GM23338 (cell line): ENCODE measurements at regions not wholly inside any gene's neighbourhood (a gene's known extent, or its start where the extent isn't known, plus 50 kb on each side); places are given as distances from the start of the nearest gene placed in this dataset.

ENCODE experiments used
- ATAC-seq: fragments of 200-7000 bp; cut with Tn5 transposase; 3 replicates; pipeline ENCODE4 v1.9.1; 2020
- DNase-seq: peaks from one replicate; pipeline ENCODE4 v3.0.0-alpha.2; 2015; ENCODE audit warnings: low spot score
- H2AFZ ChIP-seq: fragments of 200-600 bp; sonication (generic); 2 replicates; pipeline ENCODE4 v1.8.0; 2016; ENCODE audit warnings: antibody characterized with exemption, mild to moderate bottlenecking, moderate library complexity
- H3F3A ChIP-seq: fragments of 200-600 bp; sonication (generic); replicated peaks from 2 replicates; pipeline ENCODE4 v1.8.0; 2017; ENCODE audit warnings: antibody characterized with exemption, mixed run types, low read depth
- H3K27ac ChIP-seq: fragments of 200-600 bp; sonication (generic); 2 replicates; pipeline ENCODE4 v1.6.1; 2016; ENCODE audit warnings: low read depth
- H3K27me3 ChIP-seq: fragments of 200-600 bp; sonication (generic); 2 replicates; pipeline ENCODE4 v1.8.0; 2016; ENCODE audit warnings: mild to moderate bottlenecking, mixed run types, moderate library complexity; ENCODE audit not compliant: insufficient read depth
- H3K36me3 ChIP-seq: fragments of 200-600 bp; sonication (generic); 2 replicates; pipeline ENCODE4 v1.8.0; 2016; ENCODE audit warnings: mild to moderate bottlenecking; ENCODE audit not compliant: insufficient read depth
- H3K4me1 ChIP-seq: fragments of 200-600 bp; sonication (generic); 2 replicates; pipeline ENCODE4 v1.8.0; 2016; ENCODE audit warnings: mild to moderate bottlenecking, moderate library complexity; ENCODE audit not compliant: insufficient read depth
- H3K4me2 ChIP-seq: fragments of 200-600 bp; sonication (generic); 2 replicates; pipeline ENCODE4 v1.7.1; 2017; ENCODE audit warnings: mixed run types
- H3K4me3 ChIP-seq: fragments of 200-600 bp; sonication (generic); 2 replicates; pipeline ENCODE4 v1.6.1; 2016; ENCODE audit warnings: mixed run types
- H3K79me2 ChIP-seq: fragments of 200-600 bp; sonication (generic); replicated peaks from 2 replicates; pipeline ENCODE4 v1.8.0; 2017; ENCODE audit warnings: mild to moderate bottlenecking; ENCODE audit not compliant: insufficient read depth
- H3K9me2 ChIP-seq: fragments of 200-600 bp; sonication (generic); 2 replicates; pipeline ENCODE4 v1.8.0; 2017; ENCODE audit not compliant: insufficient read depth
- H4K20me1 ChIP-seq: fragments of 200-600 bp; sonication (generic); replicated peaks from 2 replicates; pipeline ENCODE4 v1.8.0; 2017; ENCODE audit warnings: mild to moderate bottlenecking; ENCODE audit not compliant: insufficient read depth
- H3K27ac Mint-ChIP-seq: 2 replicates; pipeline ENCODE4 v1.8.0; 2020; ENCODE audit warnings: inconsistent platforms, mild to moderate bottlenecking, moderate library complexity, mixed read lengths
- H3K27me3 Mint-ChIP-seq: 3 replicates; pipeline ENCODE4 v1.8.0; 2022; ENCODE audit warnings: low read depth, mild to moderate bottlenecking, moderate library complexity, mixed read lengths, inconsistent platforms; ENCODE audit not compliant: insufficient read depth, poor library complexity
- H3K36me3 Mint-ChIP-seq: 3 replicates; pipeline ENCODE4 v1.8.0; 2021; ENCODE audit warnings: low read depth, mild to moderate bottlenecking, inconsistent platforms, moderate library complexity, mixed read lengths
- H3K4me1 Mint-ChIP-seq: 3 replicates; pipeline ENCODE4 v1.8.0; 2020; ENCODE audit warnings: mild to moderate bottlenecking, inconsistent platforms, mixed read lengths
- H3K4me3 Mint-ChIP-seq: 3 replicates; pipeline ENCODE4 v1.8.0; 2021; ENCODE audit warnings: moderate library complexity, mild to moderate bottlenecking, inconsistent platforms, mixed read lengths
- H3K9me3 Mint-ChIP-seq: 3 replicates; pipeline ENCODE4 v1.8.0; 2020; ENCODE audit warnings: moderate library complexity, mild to moderate bottlenecking, inconsistent platforms, mixed read lengths
- CREB1 ChIP-seq: fragments of 250-450 bp; sonication (Bioruptor Pico); IDR thresholded peaks from 2 replicates; pipeline ENCODE4 v1.5.0; 2020; ENCODE audit warnings: low read depth, mild to moderate bottlenecking, moderate library complexity
- CTCF ChIP-seq, 2 experiments: fragments of 200-600 bp in 1 of 2; sonication (generic) in 1 of 2; conservative IDR thresholded peaks; 2 replicates each; pipeline versions ENCODE4 v1.5.1 to v1.6.1; 2016 to 2017; ENCODE audit warnings: antibody characterized with exemption in 2 of 2, low read depth in 2 of 2, mild to moderate bottlenecking in 2 of 2, moderate library complexity in 1 of 2
- ETS1 ChIP-seq: IDR thresholded peaks from 2 replicates; pipeline ENCODE4 v1.6.1; 2016; ENCODE audit warnings: antibody characterized with exemption
- EZH2 ChIP-seq: fragments of 200-600 bp; sonication (generic); IDR thresholded peaks from one replicate; pipeline ENCODE4 v1.8.0; 2017; ENCODE audit warnings: antibody characterized with exemption, mild to moderate bottlenecking, low read depth; ENCODE audit not compliant: unreplicated experiment
- EZH2phosphoT487 ChIP-seq: fragments of 200-600 bp; sonication (generic); IDR thresholded peaks from one replicate; pipeline ENCODE4 v1.8.1; 2018; ENCODE audit warnings: antibody characterized with exemption; ENCODE audit not compliant: unreplicated experiment
- JUNB ChIP-seq: IDR thresholded peaks from one replicate; pipeline ENCODE4 v1.6.1; 2016; ENCODE audit warnings: antibody characterized with exemption; ENCODE audit not compliant: unreplicated experiment
- NANOG ChIP-seq: IDR thresholded peaks from 2 replicates; pipeline ENCODE4 v1.6.1; 2016; ENCODE audit warnings: antibody characterized with exemption, borderline replicate concordance
- REST ChIP-seq: IDR thresholded peaks from one replicate; pipeline ENCODE4 v1.6.1; 2018; ENCODE audit warnings: antibody characterized with exemption; ENCODE audit not compliant: unreplicated experiment
- STAT1 ChIP-seq: IDR thresholded peaks from one replicate; pipeline ENCODE4 v1.6.1; 2016; ENCODE audit warnings: antibody characterized with exemption; ENCODE audit not compliant: unreplicated experiment
- ZNF114 ChIP-seq: fragments of 250-450 bp; sonication (Bioruptor Pico); IDR thresholded peaks from 2 replicates; pipeline ENCODE4 v1.5.0; 2020; ENCODE audit warnings: mild to moderate bottlenecking, moderate library complexity
- ZNF462 ChIP-seq: fragments of 250-450 bp; sonication (Bioruptor Pico); IDR thresholded peaks from 2 replicates; pipeline ENCODE4 v1.5.0; 2020; ENCODE audit warnings: mild to moderate bottlenecking, moderate library complexity

- no peak overlapping the region for H2AFZ ChIP-seq
- no peak overlapping the region for H3K4me3 ChIP-seq
- no peaks in the 10 kb centered on the region for H3K27me3 ChIP-seq
- H3K4me2 ChIP-seq, result no peak overlapping the region
- no peaks in the 10 kb centered on the region for H4K20me1 ChIP-seq
- Mint-ChIP-seq H3K27ac (no peak overlapping the region), H3K4me1 (no peaks in the 10 kb centered on the region), H3K36me3 (peaks cover 7% of the 10 kb centered on the region; the same call in 2 of the 3 replicates), H3K9me3 (peaks cover 32% of the 10 kb centered on the region), H3K4me3 (no peak overlapping the region), H3K27me3 (peaks cover 3% of the 10 kb centered on the region)
- H3K9me2 ChIP-seq, result 0 out of 2 replicates have a peak, but pooled peaks cover 6% of the 10 kb centered on the region
- H3K27ac ChIP-seq, result no peak overlapping the region
- no peaks in the 10 kb centered on the region for H3K4me1 ChIP-seq
- H3K79me2 ChIP-seq, result no peaks in the 10 kb centered on the region
- DNase-seq (no peak), ATAC-seq (no peak)
- H3F3A ChIP-seq, result no peaks in the 10 kb centered on the region
- H3K36me3 ChIP-seq, result no peaks in the 10 kb centered on the region
- TF ChIP-seq JUNB (no peak), CTCF (conservative IDR thresholded peaks at IDR 0.05; ENCODE audit: low read depth in 2 of 2) (no peak), EZH2 (no peak), NANOG (no peak), STAT1 (no peak), CREB1 (CRISPR knock-in tag) (no peak), REST (no peak), ZNF462 (no peak), ZNF114 (CRISPR knock-in tag) (no peak), EZH2phosphoT487 (no peak), ETS1 (no peak)
Measured at GRCh38 chr2:2822143-2822542, 491.1 kb upstream of the MYT1L start.
